ENCODE measurements at regions not wholly inside any gene's neighbourhood (a gene's known extent, or its start where the extent isn't known, plus 50 kb on each side); places are given as distances from the start of the nearest gene placed in this dataset.

DNA sequence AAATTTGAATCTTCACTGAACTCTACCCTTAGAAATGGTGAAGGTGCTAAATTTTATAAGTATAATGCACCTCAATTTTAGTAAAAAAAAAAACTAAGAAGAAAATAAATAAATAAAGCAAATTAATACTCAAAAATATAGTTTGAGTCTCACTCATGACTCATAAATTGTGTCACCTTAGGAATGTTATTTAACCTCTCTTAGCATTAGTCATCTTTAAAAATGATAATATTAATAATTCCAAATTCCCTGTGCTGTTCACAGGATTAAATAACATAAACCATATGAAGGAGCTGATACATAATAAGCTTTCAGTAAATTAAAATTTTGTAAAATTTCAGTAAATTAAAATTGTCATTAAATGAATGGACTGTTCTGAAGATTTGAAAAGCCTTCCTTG, 339.8 kb upstream of the RGMB start:
- DNase-seq: no peak
- Mint-ChIP-seq H3K9me3 (no peaks in the 10 kb centered on the region), H3K27me3 (ENCODE audit: insufficient read depth) (no peaks in the 10 kb centered on the region), H3K36me3 (ENCODE audit: low read depth) (no peaks in the 10 kb centered on the region; the same call in 1 of the 2 replicates), H3K4me1 (ENCODE audit: low read depth) (peaks cover 15% of the 10 kb centered on the region), H3K4me3 (no peak overlapping the region), H3K27ac (no peak overlapping the region)
- TF ChIP-seq, protein P1, sequence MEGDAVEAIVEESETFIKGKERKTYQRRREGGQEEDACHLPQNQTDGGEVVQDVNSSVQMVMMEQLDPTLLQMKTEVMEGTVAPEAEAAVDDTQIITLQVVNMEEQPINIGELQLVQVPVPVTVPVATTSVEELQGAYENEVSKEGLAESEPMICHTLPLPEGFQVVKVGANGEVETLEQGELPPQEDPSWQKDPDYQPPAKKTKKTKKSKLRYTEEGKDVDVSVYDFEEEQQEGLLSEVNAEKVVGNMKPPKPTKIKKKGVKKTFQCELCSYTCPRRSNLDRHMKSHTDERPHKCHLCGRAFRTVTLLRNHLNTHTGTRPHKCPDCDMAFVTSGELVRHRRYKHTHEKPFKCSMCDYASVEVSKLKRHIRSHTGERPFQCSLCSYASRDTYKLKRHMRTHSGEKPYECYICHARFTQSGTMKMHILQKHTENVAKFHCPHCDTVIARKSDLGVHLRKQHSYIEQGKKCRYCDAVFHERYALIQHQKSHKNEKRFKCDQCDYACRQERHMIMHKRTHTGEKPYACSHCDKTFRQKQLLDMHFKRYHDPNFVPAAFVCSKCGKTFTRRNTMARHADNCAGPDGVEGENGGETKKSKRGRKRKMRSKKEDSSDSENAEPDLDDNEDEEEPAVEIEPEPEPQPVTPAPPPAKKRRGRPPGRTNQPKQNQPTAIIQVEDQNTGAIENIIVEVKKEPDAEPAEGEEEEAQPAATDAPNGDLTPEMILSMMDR (IDR thresholded peaks at IDR 0.05): no peak

GRCh38 chr5:98436667-98437066, 336.8 kb upstream of the RGMB start:
- Mint-ChIP-seq H3K36me3 (ENCODE audit: low read depth) (peaks cover 9% of the 10 kb centered on the region), H3K27ac (no peak overlapping the region), H3K4me1 (ENCODE audit: low read depth) (peaks cover 7% of the 10 kb centered on the region; the same call in 1 of the 2 replicates), H3K9me3 (peaks cover 10% of the 10 kb centered on the region), H3K4me3 (no peak overlapping the region), H3K27me3 (ENCODE audit: insufficient read depth) (no peaks in the 10 kb centered on the region)
- no peak for DNase-seq
- TF ChIP-seq, protein P1 (IDR thresholded peaks at IDR 0.05): no peak

- Mint-ChIP-seq H3K9me3 (peaks cover 28% of the 10 kb centered on the region), H3K36me3 (ENCODE audit: low read depth) (peaks cover 27% of the 10 kb centered on the region)
- TF ChIP-seq, protein P1 (IDR thresholded peaks at IDR 0.05): no peak
Measured at GRCh38 chr5:98442448-98442847, 331.0 kb upstream of the RGMB start.

DNA sequence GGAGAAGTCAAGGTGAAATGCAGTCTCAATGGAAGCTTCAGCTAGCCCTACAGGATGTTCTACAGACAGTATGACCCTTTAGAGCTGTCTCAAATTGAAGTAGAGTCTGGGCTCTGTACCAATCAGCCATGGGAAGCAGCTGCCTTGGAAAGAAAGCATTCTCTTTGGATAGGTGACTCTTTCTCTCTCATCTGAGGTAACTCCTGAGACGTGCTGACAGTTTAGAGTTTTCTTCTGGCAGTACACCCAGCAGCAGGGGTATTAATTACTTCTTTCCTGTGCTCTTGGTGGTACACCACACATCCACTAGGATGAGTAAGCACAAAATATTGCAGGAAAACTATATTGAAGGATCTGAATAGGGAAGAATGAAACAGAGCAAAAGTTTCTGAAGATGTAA, 329.6 kb upstream of the RGMB start:
- no peak for DNase-seq
- H3K36me3 Mint-ChIP-seq (ENCODE audit: low read depth): peaks cover 30% of the 10 kb centered on the region
- H3K27ac Mint-ChIP-seq: no peak overlapping the region
- no peak overlapping the region for H3K4me3 Mint-ChIP-seq
- TF ChIP-seq, protein P1 (IDR thresholded peaks at IDR 0.05): no peak
- peaks cover 8% of the 10 kb centered on the region; the same call in 1 of the 2 replicates for H3K4me1 Mint-ChIP-seq (ENCODE audit: low read depth)
- no peaks in the 10 kb centered on the region for H3K27me3 Mint-ChIP-seq (ENCODE audit: insufficient read depth)
- peaks cover 28% of the 10 kb centered on the region for H3K9me3 Mint-ChIP-seq

More at GRCh38 chr5:98442448-98442847, 331.0 kb upstream of the RGMB start:
- no peak overlapping the region for H3K27ac Mint-ChIP-seq
- no peaks in the 10 kb centered on the region for H3K27me3 Mint-ChIP-seq (ENCODE audit: insufficient read depth)
- H3K4me1 Mint-ChIP-seq (ENCODE audit: low read depth): peaks cover 8% of the 10 kb centered on the region; the same call in 1 of the 2 replicates
- H3K4me3 Mint-ChIP-seq: no peak overlapping the region
- no peak for DNase-seq

DNA sequence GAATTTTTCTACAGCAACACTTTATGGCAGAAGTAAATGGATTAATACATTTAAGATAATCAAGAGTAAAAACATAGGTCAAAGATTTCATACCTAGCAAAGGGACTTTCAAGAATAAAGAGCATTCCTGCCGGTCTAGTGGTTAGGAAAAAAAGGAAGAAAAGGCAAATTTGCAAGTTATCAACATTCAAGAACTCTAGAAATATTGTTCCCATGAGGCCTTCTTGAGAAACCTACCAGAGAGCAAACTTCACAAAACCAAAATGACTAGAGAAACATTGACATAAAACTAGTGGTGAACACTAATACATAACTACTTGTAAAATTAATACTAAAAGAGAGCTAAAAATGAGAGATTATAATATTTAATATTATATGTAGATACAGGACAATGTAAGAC, 320.2 kb upstream of the RGMB start:
- peaks cover 55% of the 10 kb centered on the region for H3K4me1 Mint-ChIP-seq (ENCODE audit: low read depth)

More for the DNA sequence above, 320.2 kb upstream of the RGMB start:
- DNase-seq: no peak
- H3K36me3 Mint-ChIP-seq (ENCODE audit: low read depth): peaks cover 14% of the 10 kb centered on the region
- no peak overlapping the region for H3K4me3 Mint-ChIP-seq
- no peaks in the 10 kb centered on the region for H3K9me3 Mint-ChIP-seq
- TF ChIP-seq, protein P1 (IDR thresholded peaks at IDR 0.05): no peak
- H3K27me3 Mint-ChIP-seq (ENCODE audit: insufficient read depth): no peaks in the 10 kb centered on the region; the same call in 1 of the 2 replicates
- H3K27ac Mint-ChIP-seq: peak overlapping the region; percentile 54

All from HFFc6 (cell line).